ENCODE measurements at regions not wholly inside any gene's neighbourhood (a gene's known extent, or its start where the extent isn't known, plus 50 kb on each side); places are given as distances from the start of the nearest gene placed in this dataset.

GRCh38 chr5:99945478-99946442 is 589.4 kb upstream of the FAM174A start:
- no peak for TF ChIP-seq CTCF (conservative IDR thresholded peaks at IDR 0.05; ENCODE audit: low read depth, low read length)
- DNase-seq (ENCODE audit: low read depth): no peak

GRCh38 chr5:99940540-99940939 is 594.6 kb upstream of the FAM174A start:
- no peak for DNase-seq (ENCODE audit: low read depth)
- no peak for TF ChIP-seq CTCF (conservative IDR thresholded peaks at IDR 0.05; ENCODE audit: low read depth, low read length)
- no peak overlapping the region for H3K4me3 ChIP-seq (ENCODE audit: low read depth, low read length)

More at GRCh38 chr5:99945478-99946442, 589.4 kb upstream of the FAM174A start:
- H3K4me3 ChIP-seq (ENCODE audit: low read depth, low read length): no peak overlapping the region

DNA sequence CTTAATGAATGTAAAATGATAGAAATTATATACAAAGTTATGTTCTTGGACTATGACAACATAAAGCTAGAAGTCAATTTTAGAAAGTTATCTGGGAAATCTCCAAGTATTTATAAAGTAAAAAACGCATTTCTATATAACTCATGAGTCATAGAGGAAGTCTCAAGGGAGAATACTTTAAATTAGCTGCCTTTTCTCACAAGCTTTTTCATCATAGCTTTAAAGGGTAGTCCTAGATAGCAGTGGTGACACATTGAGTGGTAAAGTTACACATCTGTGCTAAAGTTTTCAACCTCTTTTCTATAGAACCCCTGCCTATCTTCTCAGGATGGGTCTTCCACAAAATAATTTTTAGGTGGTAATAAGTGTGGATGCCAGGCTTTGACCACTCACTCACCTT is 598.3 kb upstream of the FAM174A start:
- DNase-seq (ENCODE audit: low read depth): no peak
- H3K4me3 ChIP-seq (ENCODE audit: low read depth, low read length): no peak overlapping the region
- no peak for TF ChIP-seq CTCF (conservative IDR thresholded peaks at IDR 0.05; ENCODE audit: low read depth, low read length)

DNA sequence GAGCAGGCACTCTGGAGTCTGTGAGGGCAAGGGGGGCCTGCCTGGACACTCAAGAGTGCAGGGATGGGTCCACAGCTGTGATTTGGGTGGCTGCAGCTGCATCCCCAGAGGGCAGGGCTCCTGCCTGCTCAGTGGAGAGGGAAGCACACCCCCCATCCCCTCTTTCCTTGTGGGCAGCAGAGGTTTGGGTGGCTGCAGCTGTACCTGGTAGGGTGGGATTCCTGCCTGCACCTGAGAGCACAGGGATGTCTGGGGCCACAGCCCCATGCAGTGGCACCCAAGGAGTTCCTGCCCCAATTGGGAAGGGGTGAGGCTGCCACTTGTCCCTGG is 605.4 kb upstream of the FAM174A start:
- no peak overlapping the region for H3K4me3 ChIP-seq (ENCODE audit: low read depth, low read length)
- TF ChIP-seq CTCF (conservative IDR thresholded peaks at IDR 0.05; ENCODE audit: low read depth, low read length): no peak
- DNase-seq (ENCODE audit: low read depth): no peak

- TF ChIP-seq CTCF (conservative IDR thresholded peaks at IDR 0.05; ENCODE audit: low read depth, low read length): no peak
- H3K4me3 ChIP-seq (ENCODE audit: low read depth, low read length): no peak overlapping the region
- DNase-seq (ENCODE audit: low read depth): no peak
These were observed 605.9 kb upstream of the FAM174A start for GRCh38 chr5:99929067-99929805.

DNA sequence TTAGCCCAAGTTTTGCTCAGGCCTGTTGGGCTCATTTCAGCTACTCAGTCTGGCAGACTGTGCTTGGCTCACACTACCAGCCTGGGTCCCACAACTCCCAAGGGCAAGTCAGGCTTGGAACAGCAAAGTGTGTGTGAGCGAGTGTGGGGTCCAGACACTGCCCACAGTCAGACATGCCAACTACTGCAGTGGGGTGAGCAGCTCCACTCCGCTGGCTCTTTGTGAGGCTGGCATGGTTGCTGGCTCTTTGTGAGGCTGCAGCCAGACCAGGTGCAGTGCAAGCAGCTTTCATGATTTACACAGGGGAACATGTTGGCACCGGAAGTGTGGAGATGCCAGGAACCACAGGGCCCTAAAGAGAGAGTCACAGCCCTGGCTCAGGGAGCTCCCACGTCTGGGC is 606.7 kb upstream of the FAM174A start:
- DNase-seq (ENCODE audit: low read depth): no peak
- TF ChIP-seq CTCF (conservative IDR thresholded peaks at IDR 0.05; ENCODE audit: low read depth, low read length): no peak
- H3K4me3 ChIP-seq (ENCODE audit: low read depth, low read length): no peak overlapping the region
